Activated effector memory CD4-positive, alpha-beta T cell treated with Interleukin-2 at 50 U/mL for 16 hours (primary cell): ENCODE measurements at regions not wholly inside any gene's neighbourhood (a gene's known extent, or its start where the extent isn't known, plus 50 kb on each side); places are given as distances from the start of the nearest gene placed in this dataset.

ENCODE experiments used
- DNase-seq: peaks from one replicate; pipeline ENCODE4 v3.0.0-alpha.2; 2020

DNA sequence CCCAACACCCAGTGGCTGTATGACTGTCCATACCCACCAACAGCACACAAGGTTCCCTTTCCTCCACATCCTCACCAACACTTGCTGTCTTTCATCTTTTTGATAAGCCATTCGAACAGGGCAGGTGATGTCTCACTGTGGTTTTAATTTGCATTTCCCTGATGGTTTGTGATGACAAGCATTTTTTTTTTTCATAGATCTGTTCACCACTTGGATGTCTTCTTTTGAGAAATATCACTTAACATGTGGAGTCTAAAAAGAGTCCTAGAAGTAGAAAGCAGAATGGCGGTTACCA, 198.1 kb upstream of the DIO3 start:
- DNase-seq: no peak

GRCh38 chr14:101363880-101364391, 197.4 kb upstream of the DIO3 start:
- no peak for DNase-seq

DNA sequence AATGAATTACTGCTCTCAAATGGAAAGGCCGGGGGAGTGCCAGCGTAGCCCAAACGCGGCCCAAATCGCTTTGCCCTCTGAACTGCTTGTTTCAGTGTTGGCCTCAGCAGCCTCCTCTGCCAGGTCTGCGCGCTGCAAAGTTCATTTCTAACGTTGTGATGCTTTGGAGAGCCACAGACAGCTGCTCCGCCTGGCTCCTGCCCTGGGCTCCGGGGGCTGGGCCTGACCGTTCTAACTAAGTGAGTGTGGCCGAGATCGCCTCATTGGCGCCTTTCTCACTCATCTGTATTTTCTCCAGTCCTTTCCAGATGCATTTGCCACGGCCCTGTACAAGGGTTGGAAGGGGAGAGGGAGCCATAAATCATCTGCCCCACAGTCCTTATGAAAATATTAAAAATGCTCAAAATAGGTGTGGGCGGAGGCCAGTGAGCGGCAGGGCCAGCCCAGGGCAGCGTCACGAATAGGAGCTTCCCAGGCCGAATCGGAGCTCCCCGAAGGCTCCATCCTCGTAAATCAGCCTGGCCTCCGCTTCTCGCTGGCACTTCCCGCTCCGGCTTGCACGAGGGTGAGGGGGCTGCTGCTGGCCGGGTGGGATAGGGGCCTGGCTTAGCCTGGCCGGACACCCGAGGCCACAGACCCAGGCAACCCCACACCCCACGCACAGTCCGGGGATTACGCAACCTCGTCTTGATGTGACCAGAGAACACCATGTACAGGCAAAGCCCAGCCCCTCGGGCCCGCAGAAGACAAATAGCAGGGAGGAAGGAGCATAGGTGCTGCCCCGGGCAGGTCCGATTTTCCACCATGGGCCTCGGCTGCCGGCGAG, 196.6 kb upstream of the DIO3 start:
- no peak for DNase-seq

- DNase-seq: no peak
These were observed 195.8 kb upstream of the DIO3 start for GRCh38 chr14:101365329-101366158.

DNA sequence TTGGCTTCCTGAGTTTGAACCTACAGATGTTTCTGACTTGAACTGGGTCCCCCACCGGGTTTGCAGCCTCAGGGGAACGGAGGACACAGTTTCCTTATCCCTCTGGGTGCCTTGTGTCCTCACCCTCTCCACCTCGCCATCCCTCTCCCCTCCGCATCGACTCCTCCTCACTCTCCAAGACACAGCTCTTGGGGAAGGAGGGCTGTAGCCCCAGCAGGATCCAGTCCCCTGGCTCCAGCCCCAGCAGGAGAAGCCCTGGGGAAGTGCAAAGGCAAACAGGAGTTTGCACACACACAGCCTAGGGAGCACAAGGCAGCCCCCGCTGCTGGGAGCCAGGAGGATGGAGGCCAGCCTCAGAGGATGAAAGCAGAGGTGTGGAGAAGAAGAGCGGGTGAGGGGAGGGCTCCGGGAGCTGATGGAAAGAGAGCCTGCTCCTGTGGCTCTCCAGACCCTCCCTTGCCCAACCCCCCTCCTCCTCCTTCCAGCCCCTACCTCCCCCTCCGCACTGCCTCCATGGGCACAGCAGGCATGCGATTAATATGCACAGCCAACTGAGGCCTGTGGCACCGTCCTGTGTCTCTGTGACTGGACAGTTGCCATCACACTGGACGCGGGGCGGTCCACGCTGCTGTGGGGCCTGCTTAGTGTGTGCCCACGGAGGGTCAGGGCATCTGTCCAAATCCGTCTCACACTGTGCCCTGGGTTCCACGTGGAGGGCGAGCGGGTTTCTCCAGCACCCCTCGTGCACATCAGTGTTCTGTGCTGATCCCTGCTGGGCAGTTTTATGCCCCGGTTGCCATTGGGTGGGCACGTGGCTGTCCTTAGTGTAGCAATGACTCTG, 193.7 kb upstream of the DIO3 start:
- DNase-seq: no peak

DNA sequence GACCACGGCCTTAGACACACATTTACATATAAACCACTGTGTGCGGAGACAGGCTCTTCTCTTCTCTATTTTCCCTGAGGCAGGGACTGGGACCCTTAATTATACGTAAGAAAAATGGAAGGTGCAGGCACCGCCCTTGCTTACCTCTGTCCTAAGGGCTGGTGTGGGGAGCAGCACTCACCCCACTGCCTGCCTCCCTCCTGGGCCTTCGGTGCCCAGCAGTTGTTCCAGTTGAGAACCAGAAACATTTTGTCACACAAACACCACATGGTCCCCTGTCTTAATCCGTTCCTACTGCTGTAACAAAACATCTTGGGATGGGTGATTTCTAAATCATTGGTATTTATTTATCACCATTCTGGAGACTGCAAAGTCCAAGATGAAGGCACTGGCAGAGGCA, 192.7 kb upstream of the DIO3 start:
- DNase-seq: no peak

DNA sequence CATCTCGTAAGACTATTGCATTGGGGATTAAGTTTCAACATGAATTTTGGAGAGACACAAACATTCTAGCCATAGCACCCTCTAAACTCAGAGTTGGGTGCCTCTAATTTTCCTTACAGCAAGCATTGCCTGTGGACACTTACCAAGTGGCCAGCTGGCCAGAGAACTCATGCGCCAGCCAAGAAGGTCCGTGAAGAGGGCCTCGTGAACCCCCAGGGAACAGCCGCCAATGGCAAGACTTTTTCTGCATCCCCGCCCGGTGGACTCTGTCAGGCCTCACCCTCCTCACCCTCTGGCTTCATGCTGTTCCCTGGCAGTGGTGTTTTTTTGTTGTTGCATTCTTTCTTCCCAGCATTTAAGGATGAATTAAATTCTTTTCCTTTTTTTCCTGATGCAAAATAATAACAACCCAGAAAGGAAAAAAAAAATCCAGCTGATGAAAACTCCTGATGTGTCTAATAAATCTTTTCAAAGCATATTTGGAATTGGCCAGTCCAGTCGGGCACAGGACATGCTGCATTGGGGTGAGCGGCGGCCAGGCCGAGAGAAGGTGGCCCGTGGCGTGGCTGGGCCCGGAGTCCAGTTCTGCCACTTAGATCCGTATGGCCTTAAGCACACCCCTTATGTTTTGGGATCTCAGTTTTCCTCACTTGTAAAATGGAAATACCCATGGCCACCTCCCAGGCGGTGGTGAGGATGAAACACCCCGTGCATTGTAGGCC, 191.9 kb upstream of the DIO3 start:
- DNase-seq: no peak

GRCh38 chr14:101369916-101370592, 191.2 kb upstream of the DIO3 start:
- no peak for DNase-seq

DNA sequence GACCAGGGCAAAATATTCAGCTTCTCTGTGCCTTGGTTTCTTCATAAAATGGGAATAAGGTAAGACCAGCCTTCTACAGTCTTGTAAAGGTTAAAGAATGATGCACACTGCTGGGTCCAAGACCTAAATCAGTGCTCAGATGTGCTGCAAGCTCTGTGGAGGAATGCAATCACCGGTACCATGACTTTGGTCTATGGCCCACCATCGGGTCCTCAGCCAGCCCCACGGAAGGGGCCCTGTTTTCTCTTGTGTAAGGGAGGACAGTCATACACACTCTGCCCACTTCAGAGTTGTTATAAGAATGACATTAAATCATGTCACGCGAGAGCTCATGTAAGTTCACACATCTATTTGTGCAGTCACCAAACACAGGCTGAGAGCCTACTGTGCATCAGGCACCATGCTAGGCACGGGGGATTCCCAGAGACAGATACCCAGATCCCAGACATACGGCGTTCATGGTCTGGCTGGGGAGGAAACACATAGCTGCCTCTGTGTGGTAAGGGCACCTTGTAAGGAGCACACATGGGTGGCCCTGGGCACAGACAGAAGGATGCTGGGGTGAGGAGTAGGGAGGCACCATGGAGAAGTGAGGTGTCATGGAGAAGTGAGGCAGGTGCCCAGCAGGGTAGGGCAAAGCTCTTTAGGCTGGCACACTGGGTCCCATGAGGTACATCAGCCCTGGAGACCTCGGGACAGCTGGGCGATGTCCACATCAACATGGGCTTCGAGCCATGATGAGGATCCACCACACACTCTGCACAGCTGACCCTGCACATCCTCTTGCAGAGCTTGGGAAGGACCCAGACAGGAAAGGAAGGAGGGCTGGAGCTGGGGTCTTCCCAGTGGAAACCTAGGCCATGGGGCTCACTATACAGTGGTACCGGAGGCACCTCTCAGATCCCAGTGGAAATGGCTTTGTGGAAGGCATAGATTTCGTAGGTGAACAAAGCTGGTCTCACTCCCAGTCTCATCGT, 190.4 kb upstream of the DIO3 start:
- no peak for DNase-seq

DNA sequence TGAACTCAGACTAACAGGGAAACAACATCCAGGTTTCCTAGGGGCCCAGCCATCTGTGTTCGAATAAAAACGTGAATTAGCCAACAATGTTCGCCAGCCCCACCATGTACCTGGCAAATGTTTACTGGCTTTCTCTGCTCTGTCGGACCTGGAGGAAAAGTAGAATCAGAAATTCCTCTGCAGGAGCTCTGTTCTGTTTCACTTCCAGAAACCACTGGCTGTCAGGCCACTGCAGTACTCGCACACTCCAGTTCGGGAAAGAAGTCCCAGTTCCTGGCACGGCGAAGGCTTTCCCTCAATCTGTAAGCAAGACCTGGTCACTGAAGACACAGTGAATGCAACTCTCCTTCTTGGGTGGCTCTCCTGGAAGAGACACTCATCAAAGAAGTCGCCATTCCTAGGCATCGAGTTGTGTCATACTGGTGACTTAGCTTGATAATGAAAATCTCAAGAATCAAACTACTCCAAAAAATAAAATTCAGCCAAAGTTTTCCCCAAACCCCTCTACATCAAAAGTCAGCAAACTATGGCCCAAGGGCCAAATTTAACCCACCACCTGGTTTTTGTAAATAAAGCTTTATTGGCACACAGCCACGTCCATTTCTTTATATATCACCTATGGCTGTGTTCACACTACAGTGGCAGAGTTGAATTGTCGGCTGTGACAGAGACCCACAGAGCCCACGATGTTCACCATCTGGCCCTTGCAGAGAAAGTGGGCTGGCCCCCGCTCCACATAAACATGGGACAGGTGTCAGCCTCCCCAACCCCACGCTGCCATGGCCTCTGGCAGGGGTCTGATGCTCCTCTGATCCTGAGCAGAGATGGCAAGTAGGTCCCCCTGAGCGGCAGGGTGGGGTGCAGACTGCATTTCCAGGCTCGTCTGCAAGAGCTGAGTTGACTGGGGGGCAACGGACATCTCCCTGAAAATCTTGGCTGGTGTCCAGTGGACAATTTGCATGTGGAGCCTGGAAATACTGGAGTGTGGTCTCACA, 189.2 kb upstream of the DIO3 start:
- no peak for DNase-seq

- DNase-seq: no peak
These were observed 188.2 kb upstream of the DIO3 start for GRCh38 chr14:101372894-101373620.

- DNase-seq: no peak
These were observed 187.5 kb upstream of the DIO3 start for GRCh38 chr14:101373690-101374295.

DNA sequence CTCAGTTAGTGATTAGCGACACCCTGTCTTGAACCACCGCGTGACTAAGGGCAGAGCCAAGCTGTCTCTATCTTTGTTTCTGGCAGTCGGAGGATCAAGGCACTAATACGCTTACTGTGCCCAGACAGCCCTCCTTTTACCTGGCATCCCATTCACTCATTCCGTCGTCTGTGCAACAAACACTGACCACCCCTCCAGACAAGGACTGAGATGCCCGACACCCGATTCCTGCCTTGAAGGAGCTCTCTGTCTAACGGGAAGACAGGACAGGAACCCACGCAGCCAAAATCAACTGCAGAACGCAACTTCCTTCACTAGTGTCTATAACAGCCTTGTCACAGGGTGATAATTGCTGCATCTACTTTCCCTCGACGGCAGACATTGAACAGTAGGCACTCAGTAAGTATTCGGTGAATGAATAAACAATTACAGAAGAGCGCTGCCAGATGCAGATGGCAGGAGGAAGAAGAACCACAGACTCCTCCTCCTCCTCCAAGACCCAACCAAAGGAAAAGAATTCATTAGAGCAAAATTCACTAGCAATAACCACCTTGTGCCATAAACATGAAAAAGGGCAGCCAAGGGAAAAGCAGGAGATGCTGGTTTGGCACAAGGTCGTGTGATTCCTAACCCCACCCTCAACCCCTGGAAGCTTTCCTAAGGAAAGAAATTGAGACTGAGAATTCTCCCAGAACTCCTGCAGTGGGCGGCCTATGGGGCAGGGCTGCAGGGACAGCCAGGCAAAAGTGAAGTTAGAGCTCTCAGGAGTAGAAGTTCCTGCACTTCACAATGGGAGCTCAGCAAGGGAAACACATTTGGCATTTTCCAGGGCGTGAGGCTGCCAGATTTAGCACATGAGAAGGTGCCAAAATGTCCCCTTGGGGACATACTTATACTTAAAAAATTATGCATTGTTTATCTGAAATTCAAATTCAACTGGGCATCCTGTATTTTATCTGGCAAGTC, 186.6 kb upstream of the DIO3 start:
- no peak for DNase-seq

DNA sequence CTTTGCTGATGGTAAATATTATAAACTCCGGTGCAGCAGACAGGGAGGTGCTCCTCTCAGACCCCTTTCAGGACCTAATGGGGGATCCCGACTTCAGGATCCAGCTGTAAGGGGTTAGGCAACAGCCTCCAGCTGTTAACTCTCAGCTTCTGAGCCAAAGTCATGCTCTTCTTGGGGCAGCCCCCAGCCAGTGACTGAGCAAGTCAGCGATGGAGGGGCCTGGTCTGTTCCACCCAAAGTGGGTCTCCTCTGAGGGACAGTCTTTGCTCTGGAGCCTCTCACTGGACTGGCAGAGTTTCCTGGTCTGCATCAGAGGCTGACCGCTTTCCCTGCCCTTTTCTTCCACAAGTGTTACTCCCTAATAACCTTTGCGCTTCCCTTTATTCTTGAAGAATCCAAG, 184.2 kb upstream of the DIO3 start:
- DNase-seq: no peak

DNA sequence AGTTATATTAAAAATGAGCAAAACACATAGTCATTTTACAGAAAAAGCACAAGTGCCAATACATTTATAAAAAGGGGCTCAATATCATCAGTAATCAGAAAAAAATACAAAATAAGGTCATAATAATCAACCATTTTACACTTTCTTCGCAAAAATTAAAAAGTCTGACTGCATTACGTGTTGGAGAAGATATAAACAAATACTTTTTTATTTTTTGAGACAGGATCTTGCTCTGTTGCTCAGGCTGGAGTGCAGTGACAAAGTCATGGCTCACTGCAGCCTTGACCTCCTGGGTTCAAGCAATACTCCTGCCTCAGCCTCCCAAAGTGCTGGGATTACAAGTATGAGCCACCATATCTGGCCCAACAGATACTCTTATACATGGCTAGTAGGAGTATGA, 181.5 kb upstream of the DIO3 start:
- no peak for DNase-seq

DNA sequence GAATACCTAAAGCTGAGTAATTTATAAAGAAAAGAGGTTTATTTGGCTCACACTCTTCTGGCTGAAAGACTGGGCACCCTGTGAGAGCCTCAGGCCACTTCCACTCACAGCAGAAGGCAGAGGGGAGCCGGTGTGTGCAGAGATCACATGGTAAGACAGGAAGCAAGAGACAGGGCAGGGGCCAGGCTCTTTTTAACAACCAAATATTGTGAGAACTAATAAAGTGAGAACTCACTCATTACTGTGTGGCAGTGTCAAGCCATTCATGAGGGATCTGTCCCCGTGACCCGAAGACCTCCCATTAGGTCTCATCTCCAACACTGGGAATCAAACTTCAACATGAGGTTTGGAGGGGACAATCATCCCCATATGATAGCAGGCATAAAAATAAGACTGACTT, 180.8 kb upstream of the DIO3 start:
- DNase-seq: no peak

GRCh38 chr14:101380940-101381339, 180.4 kb upstream of the DIO3 start:
- no peak for DNase-seq
